AG09319 (cell line): ENCODE measurements at regions not wholly inside any gene's neighbourhood (a gene's known extent, or its start where the extent isn't known, plus 50 kb on each side); places are given as distances from the start of the nearest gene placed in this dataset.
"Not testable (repeated sequence)": the region's sequence is repeated elsewhere in the genome, so short reads cannot be mapped to it uniquely, and the experiment has no call there.

Experiments used
- DNase-seq: peaks from one replicate; pipeline ENCODE4 v3.0.0-alpha.2; 2010; ENCODE audit warnings: low read depth; ENCODE audit errors: extremely low read depth
- CTCF ChIP-seq: IDR thresholded peaks from 2 replicates; pipeline ENCODE4 v1.5.1; 2011; ENCODE audit warnings: low read depth, mild to moderate bottlenecking, inconsistent platforms, low read length, moderate library complexity

DNA sequence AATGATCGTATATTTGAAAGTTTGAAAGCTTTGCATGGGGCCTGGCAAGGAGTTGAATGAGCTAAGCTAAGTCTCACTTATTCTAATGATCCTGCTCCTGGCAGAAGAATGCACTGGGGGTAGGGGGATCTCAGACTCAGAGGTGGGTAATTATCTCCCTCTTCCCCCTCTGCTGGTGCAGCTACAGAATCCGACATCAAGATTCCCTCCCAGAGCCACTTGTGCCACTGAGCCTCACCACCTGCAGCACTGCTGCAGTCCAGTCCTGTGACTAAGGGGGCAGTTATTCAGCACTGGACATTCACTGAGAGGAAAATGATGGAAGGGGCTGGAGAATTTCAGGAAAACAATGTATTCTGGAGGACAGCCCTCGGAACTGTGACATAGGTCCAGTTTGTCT, 205.8 kb downstream of the DEPDC1B start:
- DNase-seq: no peak
- TF ChIP-seq CTCF: no peak

GRCh38 chr5:60493372-60493771, 206.6 kb downstream of the DEPDC1B start:
- no peak for TF ChIP-seq CTCF
- no peak for DNase-seq

GRCh38 chr5:60492958-60493357, 207.0 kb downstream of the DEPDC1B start:
- TF ChIP-seq CTCF: no peak
- DNase-seq: no peak

- not testable (repeated sequence) for DNase-seq
These were observed 207.6 kb downstream of the DEPDC1B start for GRCh38 chr5:60492358-60492757.

GRCh38 chr5:60490597-60491166, 209.3 kb downstream of the DEPDC1B start:
- no peak for TF ChIP-seq CTCF
- no peak for DNase-seq

DNA sequence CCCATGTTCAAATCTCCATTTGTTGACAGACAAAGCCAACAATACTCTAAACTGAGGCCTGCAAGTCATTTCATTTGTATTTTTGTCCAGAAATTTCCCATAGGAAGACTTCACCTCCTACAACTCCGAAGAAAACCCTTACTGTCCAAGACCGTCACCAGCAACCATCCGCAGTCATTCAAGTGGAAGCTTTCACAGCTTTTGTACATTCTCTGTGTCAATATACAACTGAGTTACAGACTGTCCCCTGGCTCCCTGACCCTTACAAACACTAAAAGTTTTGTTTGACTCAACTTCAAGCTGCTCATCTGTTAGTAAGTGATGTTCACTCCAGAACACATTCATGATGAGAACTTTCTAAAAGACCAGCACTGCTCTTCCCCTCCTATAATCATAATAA, 210.1 kb downstream of the DEPDC1B start:
- no peak for DNase-seq
- TF ChIP-seq CTCF: no peak

DNA sequence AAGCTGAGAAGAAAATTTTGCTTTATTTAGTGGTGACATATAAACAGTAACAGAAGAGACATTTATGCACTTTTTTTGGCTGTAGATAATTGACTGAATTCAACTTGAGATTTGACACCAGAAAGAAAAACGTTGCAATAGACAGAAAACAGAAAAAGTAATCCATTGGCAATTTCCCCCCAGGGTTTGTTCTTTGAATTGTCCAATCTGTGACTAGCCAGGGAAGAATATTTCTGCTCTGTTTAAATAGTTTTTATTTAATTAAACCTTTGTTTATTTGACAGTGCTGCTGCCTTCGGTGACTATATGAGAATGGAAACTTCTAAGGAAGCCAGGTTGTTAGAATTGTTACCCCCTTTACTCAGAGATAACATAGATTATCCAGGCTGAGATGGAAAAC, 210.6 kb downstream of the DEPDC1B start:
- TF ChIP-seq CTCF: no peak
- no peak for DNase-seq

DNA sequence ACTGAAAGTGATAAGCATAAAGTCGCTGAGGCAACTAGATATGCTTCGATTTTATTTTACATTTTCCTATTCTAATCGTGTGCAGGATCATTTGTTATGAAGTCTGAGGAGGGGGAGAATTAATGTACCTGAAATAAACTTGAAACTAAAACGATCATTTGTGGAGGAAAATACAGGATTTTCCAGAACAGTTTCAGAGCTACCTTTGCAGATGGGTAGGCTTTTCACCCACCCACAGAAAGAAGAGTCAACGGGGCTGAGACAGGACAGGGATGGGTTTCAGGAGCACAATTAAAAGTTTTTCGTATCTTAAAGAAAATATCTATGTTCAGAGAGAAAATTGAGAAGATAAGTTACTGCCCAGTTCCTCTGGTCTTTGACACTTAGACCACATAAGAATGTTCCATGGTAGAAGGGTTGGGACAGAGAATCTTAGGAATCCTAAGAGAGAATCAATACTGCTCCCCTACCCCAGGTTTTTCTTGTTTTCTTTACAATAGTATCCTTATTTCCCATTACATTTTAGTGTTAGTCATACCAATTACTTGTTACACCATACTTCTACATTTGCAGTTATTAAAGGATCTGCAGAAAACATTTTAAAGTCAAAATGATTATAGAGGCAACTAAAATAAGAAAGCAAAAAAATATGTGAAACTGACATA, 211.4 kb downstream of the DEPDC1B start:
- DNase-seq: no peak
- TF ChIP-seq CTCF: no peak
